ENCODE measurements at regions not wholly inside any gene's neighbourhood (a gene's known extent, or its start where the extent isn't known, plus 50 kb on each side); places are given as distances from the start of the nearest gene placed in this dataset.

DNA sequence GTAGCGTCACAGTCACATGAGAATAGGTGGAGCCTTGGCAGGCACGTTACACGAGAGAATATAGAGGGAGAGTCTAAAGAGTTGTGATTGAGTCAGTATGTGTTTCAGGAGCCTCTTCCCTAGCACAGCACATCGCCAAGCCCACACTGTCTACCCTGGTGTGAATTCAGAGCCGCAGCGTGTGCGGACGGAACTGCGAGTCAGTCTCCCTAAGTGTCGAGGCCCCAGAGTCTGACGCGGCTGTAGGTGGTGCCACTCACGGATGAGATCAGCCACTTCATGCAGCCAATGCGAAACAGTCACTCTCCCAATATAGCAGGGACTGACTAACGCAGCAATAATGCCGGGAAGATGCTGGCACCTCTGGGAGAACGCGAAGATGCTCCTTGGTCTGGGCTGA is 587.3 kb upstream of the ID2 start:
- Mint-ChIP-seq H3K9me3 (no peaks in the 10 kb centered on the region), H3K27ac (no peak overlapping the region), H3K27me3 (no peaks in the 10 kb centered on the region), H3K36me3 (ENCODE audit: insufficient read depth) (no peaks in the 10 kb centered on the region), H3K4me3 (no peak overlapping the region), H3K4me1 (ENCODE audit: low read depth in 2 of 2) (peaks cover 0 to 2% of the 10 kb centered on the region in 2 donors)
- ATAC-seq (replicated peaks) (no peak), DNase-seq (no peak)

- Mint-ChIP-seq H3K9me3 (no peaks in the 10 kb centered on the region), H3K4me3 (no peak overlapping the region), H3K36me3 (ENCODE audit: insufficient read depth) (no peaks in the 10 kb centered on the region), H3K4me1 (ENCODE audit: low read depth in 2 of 2) (peaks cover 0 to 2% of the 10 kb centered on the region in 2 donors), H3K27ac (no peak overlapping the region), H3K27me3 (no peaks in the 10 kb centered on the region)
- no peak for DNase-seq
- ATAC-seq (replicated peaks) = no peak
Measured at GRCh38 chr2:8095978-8096377, 585.9 kb upstream of the ID2 start.

GRCh38 chr2:8096484-8096883 is 585.4 kb upstream of the ID2 start:
- DNase-seq (no peak), ATAC-seq (replicated peaks) (no peak)
- Mint-ChIP-seq H3K4me1 (ENCODE audit: low read depth in 2 of 2) (peaks cover 0 to 2% of the 10 kb centered on the region in 2 donors), H3K9me3 (no peaks in the 10 kb centered on the region), H3K4me3 (no peak overlapping the region), H3K27ac (no peak overlapping the region), H3K27me3 (no peaks in the 10 kb centered on the region), H3K36me3 (ENCODE audit: insufficient read depth) (no peaks in the 10 kb centered on the region)

- ATAC-seq (replicated peaks) (no peak), DNase-seq (no peak)
- Mint-ChIP-seq H3K27ac (no peak overlapping the region), H3K9me3 (no peaks in the 10 kb centered on the region), H3K27me3 (no peaks in the 10 kb centered on the region), H3K36me3 (ENCODE audit: insufficient read depth) (no peaks in the 10 kb centered on the region), H3K4me1 (ENCODE audit: low read depth in 2 of 2) (peaks cover 0 to 2% of the 10 kb centered on the region in 2 donors), H3K4me3 (no peak overlapping the region)
Measured at GRCh38 chr2:8098476-8099266, 583.2 kb upstream of the ID2 start.

GRCh38 chr2:8099267-8099582 is 582.6 kb upstream of the ID2 start:
- no peak for ATAC-seq (replicated peaks)
- no peak for DNase-seq
- Mint-ChIP-seq H3K4me1 (ENCODE audit: low read depth in 2 of 2) (peaks cover 0 to 2% of the 10 kb centered on the region in 2 donors), H3K27me3 (no peaks in the 10 kb centered on the region), H3K9me3 (no peaks in the 10 kb centered on the region), H3K36me3 (ENCODE audit: insufficient read depth) (no peaks in the 10 kb centered on the region), H3K27ac (peak overlapping the region in 1 of 2 donors; percentile 41), H3K4me3 (no peak overlapping the region)

DNA sequence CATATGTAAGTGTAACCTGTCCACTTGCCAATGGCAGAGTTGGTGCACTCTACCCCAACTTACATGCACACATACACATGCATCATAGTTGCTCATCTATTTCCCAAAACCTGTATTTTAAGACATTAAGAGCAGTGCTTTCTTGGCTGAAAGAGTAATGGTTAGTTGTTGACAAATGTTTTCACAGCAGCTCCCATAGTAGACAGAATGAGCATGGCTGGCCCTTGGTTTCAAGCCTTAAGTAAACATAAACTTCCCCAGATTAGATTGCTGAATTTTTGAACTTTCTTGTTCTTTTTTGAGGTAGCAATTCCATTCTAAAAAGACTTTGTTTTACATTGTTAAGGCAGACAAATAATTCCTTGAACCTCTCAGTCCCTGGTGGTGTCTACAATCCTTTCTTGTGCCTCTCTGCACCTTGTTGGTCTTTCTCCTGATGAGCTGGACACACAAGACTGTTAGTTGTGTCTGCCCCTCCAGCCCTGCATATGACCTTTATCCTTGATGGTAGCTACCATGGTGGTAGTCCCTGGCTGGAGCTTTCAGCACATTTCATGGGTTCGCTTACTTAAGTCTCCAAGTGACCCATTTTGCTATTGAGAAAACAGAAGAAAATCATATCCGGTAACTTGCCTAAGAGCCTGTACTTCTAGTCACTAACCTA is 580.1 kb upstream of the ID2 start:
- no peaks in the 10 kb centered on the region for H3K4me1 Mint-ChIP-seq (ENCODE audit: low read depth in 2 of 2)
- H3K9me3 Mint-ChIP-seq = no peaks in the 10 kb centered on the region
- H3K27ac Mint-ChIP-seq = no peak overlapping the region
- ATAC-seq (replicated peaks) (no peak), DNase-seq (no peak)
- H3K27me3 Mint-ChIP-seq = no peaks in the 10 kb centered on the region
- H3K4me3 Mint-ChIP-seq = no peak overlapping the region
- no peaks in the 10 kb centered on the region for H3K36me3 Mint-ChIP-seq (ENCODE audit: insufficient read depth)

DNA sequence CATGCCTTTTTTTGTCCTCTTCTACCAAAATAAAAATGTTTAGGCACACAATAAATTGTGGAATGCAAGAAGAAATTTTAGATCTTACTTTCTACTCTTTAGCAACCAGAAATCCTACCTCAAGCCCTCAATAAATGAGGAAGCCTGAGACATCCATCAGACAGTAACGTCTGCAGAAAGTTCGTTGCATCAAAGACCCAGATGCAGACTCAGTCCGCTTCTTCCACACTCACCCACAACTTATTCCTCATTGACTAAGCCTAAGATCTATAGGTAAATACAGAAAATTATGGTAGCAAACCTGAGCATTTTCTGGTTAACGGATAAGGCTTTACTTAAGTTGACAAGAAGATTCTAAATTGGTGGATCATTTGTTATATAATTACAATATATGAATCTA is 579.4 kb upstream of the ID2 start:
- peaks cover 1 to 2% of the 10 kb centered on the region in 2 donors for H3K4me1 Mint-ChIP-seq (ENCODE audit: low read depth in 2 of 2)
- no peaks in the 10 kb centered on the region for H3K36me3 Mint-ChIP-seq (ENCODE audit: insufficient read depth)
- H3K27me3 Mint-ChIP-seq = no peaks in the 10 kb centered on the region
- H3K4me3 Mint-ChIP-seq = no peak overlapping the region
- DNase-seq = no peak
- H3K27ac Mint-ChIP-seq = no peak overlapping the region
- ATAC-seq (replicated peaks) = no peak
- no peaks in the 10 kb centered on the region for H3K9me3 Mint-ChIP-seq

- H3K36me3 Mint-ChIP-seq (ENCODE audit: insufficient read depth) = no peaks in the 10 kb centered on the region
- no peak overlapping the region for H3K4me3 Mint-ChIP-seq
- ATAC-seq (replicated peaks) (no peak), DNase-seq (no peak)
- H3K4me1 Mint-ChIP-seq (ENCODE audit: low read depth in 2 of 2) = peaks cover 7 to 9% of the 10 kb centered on the region in 2 donors
- H3K9me3 Mint-ChIP-seq = no peaks in the 10 kb centered on the region
- H3K27me3 Mint-ChIP-seq = no peaks in the 10 kb centered on the region
- H3K27ac Mint-ChIP-seq = no peak overlapping the region
Measured at GRCh38 chr2:8103085-8103708, 578.7 kb upstream of the ID2 start.

GRCh38 chr2:8107150-8107549 is 574.7 kb upstream of the ID2 start:
- DNase-seq (no peak), ATAC-seq (replicated peaks) (no peak)
- Mint-ChIP-seq H3K27me3 (no peaks in the 10 kb centered on the region), H3K4me1 (ENCODE audit: low read depth in 2 of 2) (peaks cover 7 to 9% of the 10 kb centered on the region in 2 donors), H3K9me3 (no peaks in the 10 kb centered on the region), H3K36me3 (ENCODE audit: insufficient read depth) (no peaks in the 10 kb centered on the region), H3K4me3 (no peak overlapping the region), H3K27ac (no peak overlapping the region)

DNA sequence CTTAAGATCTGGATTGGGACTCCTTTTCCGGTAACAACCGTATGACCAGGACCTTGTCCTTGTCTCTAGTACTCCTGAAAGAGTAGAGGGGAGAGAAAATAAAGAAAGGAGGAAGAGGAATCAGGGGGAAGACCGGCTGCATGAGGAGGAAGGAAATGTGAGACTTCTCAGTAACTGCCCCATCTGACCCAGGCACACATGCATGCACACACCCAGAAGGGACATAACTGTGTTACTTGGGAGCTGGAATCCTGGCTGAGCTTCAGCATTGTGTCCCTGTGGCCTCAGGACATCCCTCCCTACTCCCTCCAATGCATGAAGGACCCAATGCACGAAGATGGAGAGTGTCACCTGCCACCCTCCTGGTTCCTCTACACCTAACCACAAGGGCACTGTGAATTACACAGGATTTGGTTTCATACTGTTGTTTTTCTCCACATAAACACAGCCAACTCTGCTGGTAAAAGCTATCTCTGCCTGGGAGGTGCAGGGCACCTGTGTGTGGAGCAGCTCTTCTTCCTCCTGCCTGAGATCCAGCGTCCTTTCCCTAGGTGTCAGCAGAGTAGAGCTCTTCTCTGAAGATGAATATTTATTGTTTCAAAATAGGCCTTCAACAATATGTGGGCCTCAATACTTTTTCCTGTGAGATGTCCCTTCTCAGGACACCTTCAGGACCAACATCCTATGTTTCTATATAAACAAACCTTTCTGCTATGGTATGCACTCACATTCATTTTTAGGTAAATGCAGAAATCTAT is 574.1 kb upstream of the ID2 start:
- Mint-ChIP-seq H3K36me3 (ENCODE audit: insufficient read depth) (no peaks in the 10 kb centered on the region), H3K4me1 (ENCODE audit: low read depth in 2 of 2) (peaks cover 7 to 9% of the 10 kb centered on the region in 2 donors), H3K27me3 (no peaks in the 10 kb centered on the region), H3K27ac (peak overlapping the region in 1 of 2 donors; percentile 10), H3K4me3 (no peak overlapping the region), H3K9me3 (no peaks in the 10 kb centered on the region)
- ATAC-seq (replicated peaks) = no peak
- DNase-seq = no peak

- H3K36me3 Mint-ChIP-seq (ENCODE audit: insufficient read depth) = no peaks in the 10 kb centered on the region
- H3K9me3 Mint-ChIP-seq = no peaks in the 10 kb centered on the region
- no peak overlapping the region for H3K27ac Mint-ChIP-seq
- ATAC-seq (replicated peaks) = no peak
- no peak overlapping the region for H3K4me3 Mint-ChIP-seq
- peaks cover 7 to 9% of the 10 kb centered on the region in 2 donors for H3K4me1 Mint-ChIP-seq (ENCODE audit: low read depth in 2 of 2)
- no peaks in the 10 kb centered on the region for H3K27me3 Mint-ChIP-seq
- DNase-seq = no peak
Measured at GRCh38 chr2:8110716-8111115, 571.1 kb upstream of the ID2 start.

DNA sequence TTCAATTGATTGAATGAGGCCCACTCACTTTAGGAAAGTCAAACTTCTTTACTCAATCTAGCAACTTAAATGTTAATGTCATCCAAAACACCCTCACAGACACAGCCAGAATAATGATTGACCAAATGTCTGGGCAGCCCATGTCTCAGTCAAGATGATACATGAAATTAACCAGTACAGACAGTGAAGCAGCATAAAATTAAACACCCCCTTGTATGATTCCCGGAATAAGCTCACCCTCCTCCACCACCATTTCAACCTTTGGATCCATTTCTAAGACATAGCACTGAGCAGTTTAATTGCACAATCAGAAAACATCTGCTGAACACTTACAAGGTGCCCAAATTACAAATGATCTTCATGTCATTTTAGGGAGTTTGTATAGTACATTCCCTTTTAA is 570.7 kb upstream of the ID2 start:
- ATAC-seq (replicated peaks) (no peak), DNase-seq (no peak)
- no peaks in the 10 kb centered on the region for H3K36me3 Mint-ChIP-seq (ENCODE audit: insufficient read depth)
- no peak overlapping the region for H3K4me3 Mint-ChIP-seq
- H3K9me3 Mint-ChIP-seq = no peaks in the 10 kb centered on the region
- no peaks in the 10 kb centered on the region for H3K27me3 Mint-ChIP-seq
- H3K27ac Mint-ChIP-seq = no peak overlapping the region
- peaks cover 7 to 9% of the 10 kb centered on the region in 2 donors for H3K4me1 Mint-ChIP-seq (ENCODE audit: low read depth in 2 of 2)

- Mint-ChIP-seq H3K27ac (no peak overlapping the region), H3K27me3 (no peaks in the 10 kb centered on the region), H3K4me3 (no peak overlapping the region), H3K9me3 (no peaks in the 10 kb centered on the region), H3K4me1 (ENCODE audit: low read depth in 2 of 2) (peaks cover 10% of the 10 kb centered on the region in 2 donors), H3K36me3 (ENCODE audit: insufficient read depth) (no peaks in the 10 kb centered on the region)
- ATAC-seq (replicated peaks) = no peak
- DNase-seq = no peak
Measured at GRCh38 chr2:8115456-8115855, 566.4 kb upstream of the ID2 start.
